Endodermal cell (in vitro differentiated cells): ENCODE measurements at regions not wholly inside any gene's neighbourhood (a gene's known extent, or its start where the extent isn't known, plus 50 kb on each side); places are given as distances from the start of the nearest gene placed in this dataset.
A peak's percentile ranks its signal among the peaks of the same experiment; 100 is the strongest.

Source experiments
- DNase-seq: peaks from one replicate; pipeline ENCODE4 v3.0.0-alpha.2; 2017
- H3K27ac ChIP-seq: 2 replicates; pipeline ENCODE4 v1.5.1; 2013; ENCODE audit warnings: mild to moderate bottlenecking, low read depth, low read length, moderate library complexity
- H3K27me3 ChIP-seq: 2 replicates; pipeline ENCODE4 v1.6.1; 2013; ENCODE audit warnings: mild to moderate bottlenecking, low read length, moderate library complexity; ENCODE audit not compliant: insufficient read depth, control insufficient read depth, poor library complexity, severe bottlenecking
- H3K36me3 ChIP-seq: 2 replicates; pipeline ENCODE4 v1.7.0; 2013; ENCODE audit warnings: mild to moderate bottlenecking, low read length, moderate library complexity; ENCODE audit not compliant: control insufficient read depth, insufficient read depth
- H3K4me1 ChIP-seq: one replicate; pipeline ENCODE4 v1.7.0; 2013; ENCODE audit warnings: low read length; ENCODE audit not compliant: control insufficient read depth, insufficient read depth
- H3K4me3 ChIP-seq: 2 replicates; pipeline ENCODE4 v1.5.1; 2013; ENCODE audit warnings: mild to moderate bottlenecking, low read length, moderate library complexity
- H3K9ac ChIP-seq: 2 replicates; pipeline ENCODE4 v1.6.1; 2013; ENCODE audit warnings: mild to moderate bottlenecking, low read length, moderate library complexity; ENCODE audit not compliant: poor library complexity, severe bottlenecking; ENCODE audit errors: extremely low read depth
- H3K9me3 ChIP-seq: 2 replicates; pipeline ENCODE4 v1.6.1; 2013; ENCODE audit warnings: mild to moderate bottlenecking, low read length, moderate library complexity; ENCODE audit not compliant: control insufficient read depth
- H3K27ac Mint-ChIP-seq: 2 replicates; pipeline ENCODE4 v1.8.0; 2020; ENCODE audit warnings: mixed read lengths
- H3K27me3 Mint-ChIP-seq: 2 replicates; pipeline ENCODE4 v1.8.0; 2021; ENCODE audit warnings: mild to moderate bottlenecking, mixed read lengths; ENCODE audit not compliant: insufficient read depth
- H3K36me3 Mint-ChIP-seq: 2 replicates; pipeline ENCODE4 v1.8.0; 2020; ENCODE audit warnings: low read depth, mixed read lengths
- H3K4me1 Mint-ChIP-seq: 2 replicates; pipeline ENCODE4 v1.8.0; 2020; ENCODE audit warnings: mixed read lengths
- H3K4me3 Mint-ChIP-seq: 2 replicates; pipeline ENCODE4 v1.8.0; 2020; ENCODE audit warnings: mild to moderate bottlenecking, moderate library complexity, mixed read lengths
- H3K9me3 Mint-ChIP-seq: 2 replicates; pipeline ENCODE4 v1.8.0; 2020; ENCODE audit warnings: mild to moderate bottlenecking, mixed read lengths
- CTCF ChIP-seq: fragments of 200-600 bp; sonication (generic); conservative IDR thresholded peaks from 2 replicates; pipeline ENCODE4 v1.5.0; 2021; ENCODE audit warnings: antibody characterized with exemption, mild to moderate bottlenecking
- WGBS, 2 experiments: methylation state at CpG; one replicate each; pipeline versions ENCODE4 v1.1.5 to v1.1.7; 2013; ENCODE audit warnings: missing lambda C conversion rate in 2 of 2, mixed read lengths in 1 of 2; ENCODE audit not compliant: insufficient coverage in 1 of 2, insufficient read length in 1 of 2; 5-methylcytosine and 5-hydroxymethylcytosine counted together

- Mint-ChIP-seq H3K27me3 (peaks cover 2% of the 10 kb centered on the region), H3K4me3 (no peak overlapping the region), H3K4me1 (peaks cover 12% of the 10 kb centered on the region), H3K27ac (no peak overlapping the region), H3K9me3 (peaks cover 13% of the 10 kb centered on the region), H3K36me3 (no peaks in the 10 kb centered on the region)
- peak; percentile 63 for TF ChIP-seq CTCF
- Histone ChIP-seq H3K27ac (no peak overlapping the region), H3K27me3 (no peaks in the 10 kb centered on the region), H3K36me3 (no peaks in the 10 kb centered on the region), H3K4me1 (no peaks in the 10 kb centered on the region), H3K9ac (no peak overlapping the region), H3K9me3 (peaks cover 8% of the 10 kb centered on the region), H3K4me3 (no peak overlapping the region)
- 95% methylated on average over 2 to 3 of the region's 3 CpGs for WGBS, 2 experiments
- DNase-seq, result peak; percentile 57
Measured at GRCh38 chr2:220157312-220157711, 529.9 kb downstream of the SLC4A3 start.

- Mint-ChIP-seq H3K36me3 (no peaks in the 10 kb centered on the region), H3K27me3 (peaks cover 2% of the 10 kb centered on the region), H3K4me3 (no peak overlapping the region), H3K9me3 (peaks cover 13% of the 10 kb centered on the region), H3K27ac (no peak overlapping the region), H3K4me1 (peaks cover 12% of the 10 kb centered on the region)
- no peak for TF ChIP-seq CTCF
- Histone ChIP-seq H3K36me3 (no peaks in the 10 kb centered on the region), H3K27ac (no peak overlapping the region), H3K9me3 (peaks cover 8% of the 10 kb centered on the region), H3K4me3 (no peak overlapping the region), H3K4me1 (no peaks in the 10 kb centered on the region), H3K27me3 (no peaks in the 10 kb centered on the region), H3K9ac (no peak overlapping the region)
- 83 to 95% methylated on average over 2 of the region's 2 CpGs for WGBS, 2 experiments
- DNase-seq, result no peak
Measured at GRCh38 chr2:220159738-220160137, 532.3 kb downstream of the SLC4A3 start.

GRCh38 chr2:220162320-220162719, 534.9 kb downstream of the SLC4A3 start:
- H3K4me1 ChIP-seq, result no peaks in the 10 kb centered on the region
- H3K36me3 ChIP-seq, result no peaks in the 10 kb centered on the region
- H3K4me3 Mint-ChIP-seq, result no peak overlapping the region
- peaks cover 13% of the 10 kb centered on the region for H3K9me3 Mint-ChIP-seq
- WGBS, 2 experiments, result 71% methylated on average over 1 of the region's 1 CpG; no CpG with 5 or more reads in 1 of the 2 experiments
- H3K9ac ChIP-seq, result no peak overlapping the region
- H3K4me1 Mint-ChIP-seq, result peaks cover 17% of the 10 kb centered on the region
- TF ChIP-seq CTCF, result no peak
- H3K27ac Mint-ChIP-seq, result no peak overlapping the region
- no peak overlapping the region for H3K27ac ChIP-seq
- peaks cover 8% of the 10 kb centered on the region for H3K9me3 ChIP-seq
- no peak overlapping the region for H3K4me3 ChIP-seq
- no peaks in the 10 kb centered on the region for H3K36me3 Mint-ChIP-seq
- DNase-seq, result no peak
- no peaks in the 10 kb centered on the region for H3K27me3 Mint-ChIP-seq
- H3K27me3 ChIP-seq, result no peaks in the 10 kb centered on the region
